Keratinocyte (primary cell): ENCODE measurements at regions not wholly inside any gene's neighbourhood (a gene's known extent, or its start where the extent isn't known, plus 50 kb on each side); places are given as distances from the start of the nearest gene placed in this dataset.

ENCODE experiments used
- CTCF ChIP-seq, 3 experiments: IDR thresholded peaks in 1 of 3; conservative IDR thresholded peaks in 1 of 3; optimal IDR thresholded peaks in 1 of 3; 2 replicates in 2 of 3; 3 replicates in 1 of 3; pipeline versions ENCODE3 to v1.5.1; 2011; ENCODE audit warnings: low read length in 3 of 3, mild to moderate bottlenecking in 3 of 3, moderate library complexity in 2 of 3, control low read depth in 1 of 3, inconsistent platforms in 1 of 3; ENCODE audit not compliant: insufficient read depth in 2 of 3; ENCODE audit errors: extremely low read depth in 1 of 3
- EZH2 ChIP-seq: IDR thresholded peaks from one replicate; pipeline ENCODE4 v1.6.1; 2012; ENCODE audit warnings: inconsistent platforms, mild to moderate bottlenecking, low read length, moderate library complexity

GRCh38 chr17:69914520-69914919 lies 160.5 kb upstream of the KCNJ16 start:
- no peak for TF ChIP-seq CTCF (optimal IDR thresholded peaks at IDR 0.05 in 1 of 3, IDR thresholded peaks at IDR 0.05 in 1 of 3, conservative IDR thresholded peaks at IDR 0.05 in 1 of 3; ENCODE audit: extremely low read depth in 1 of 3, insufficient read depth in 2 of 3, low read length in 3 of 3)
- no peak for TF ChIP-seq EZH2
